Muscle of back (tissue), 3 donors: ENCODE measurements at regions not wholly inside any gene's neighbourhood (a gene's known extent, or its start where the extent isn't known, plus 50 kb on each side); places are given as distances from the start of the nearest gene placed in this dataset.
A peak's percentile ranks its signal among the peaks of the same experiment; 100 is the strongest.

Experiments used
- DNase-seq, 3 donors: peaks; one replicate each; pipeline versions ENCODE4 v3.0.0 to v3.0.0-alpha.2; 2013

DNA sequence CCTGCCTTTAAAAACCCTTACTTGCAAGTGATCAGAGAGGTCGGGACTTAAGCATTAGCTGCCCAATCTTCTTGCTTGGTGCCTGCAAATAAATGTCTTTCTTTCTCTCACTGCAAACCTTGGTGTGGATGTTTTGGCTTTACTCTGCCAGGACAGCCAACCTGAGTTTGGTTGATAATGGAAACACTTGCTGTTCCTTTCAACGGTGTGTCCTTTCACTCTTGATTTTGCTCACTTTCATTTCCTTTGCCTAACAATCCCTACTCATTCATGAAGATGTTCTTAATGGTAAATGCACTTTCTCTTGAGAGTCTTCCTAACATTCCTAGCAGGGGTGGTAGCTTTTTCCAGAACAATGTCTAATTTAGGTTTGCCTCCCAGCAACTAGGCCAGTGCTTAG lies 366.2 kb downstream of the HRH4 start:
- DNase-seq, result no peak

DNA sequence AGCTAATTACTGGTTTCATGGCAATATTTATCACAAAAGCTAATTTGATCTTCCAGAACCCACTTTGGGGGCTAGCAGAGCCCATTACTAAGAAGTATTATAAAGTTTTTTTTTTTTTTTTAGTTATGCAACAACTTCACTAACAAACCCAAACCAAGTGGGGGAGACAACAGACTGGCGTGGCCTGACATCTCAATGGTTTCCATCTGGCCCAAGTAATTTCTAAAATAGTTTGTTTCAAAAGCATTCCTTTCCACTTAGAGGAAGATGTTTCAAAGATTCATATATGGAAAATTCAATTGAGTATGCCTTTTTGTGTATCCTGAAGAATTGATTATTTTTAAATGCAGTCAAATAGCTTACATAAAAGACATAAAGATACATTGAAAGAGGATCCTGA lies 367.1 kb downstream of the HRH4 start:
- DNase-seq, result peak; percentile 13 to 66 (median 43)

DNA sequence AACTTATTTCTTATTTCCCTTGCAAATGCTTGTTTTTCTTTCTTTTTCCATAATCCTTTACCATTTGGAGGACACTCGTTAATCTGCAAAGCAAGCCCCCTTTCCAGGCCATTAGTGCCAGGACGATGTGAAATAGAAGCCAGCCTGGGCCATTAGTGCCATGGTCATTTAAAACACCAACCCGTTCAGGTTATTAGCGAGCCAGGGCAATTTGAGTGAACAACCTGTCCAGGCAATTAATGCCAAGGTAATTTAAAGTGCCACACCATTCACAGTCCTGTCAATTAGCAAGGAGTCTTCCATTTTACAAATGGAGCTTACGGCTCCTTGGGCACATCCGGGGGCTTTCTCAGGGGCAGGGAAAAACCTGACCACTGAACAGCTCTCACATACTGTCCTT lies 370.6 kb downstream of the HRH4 start:
- no peak for DNase-seq

DNA sequence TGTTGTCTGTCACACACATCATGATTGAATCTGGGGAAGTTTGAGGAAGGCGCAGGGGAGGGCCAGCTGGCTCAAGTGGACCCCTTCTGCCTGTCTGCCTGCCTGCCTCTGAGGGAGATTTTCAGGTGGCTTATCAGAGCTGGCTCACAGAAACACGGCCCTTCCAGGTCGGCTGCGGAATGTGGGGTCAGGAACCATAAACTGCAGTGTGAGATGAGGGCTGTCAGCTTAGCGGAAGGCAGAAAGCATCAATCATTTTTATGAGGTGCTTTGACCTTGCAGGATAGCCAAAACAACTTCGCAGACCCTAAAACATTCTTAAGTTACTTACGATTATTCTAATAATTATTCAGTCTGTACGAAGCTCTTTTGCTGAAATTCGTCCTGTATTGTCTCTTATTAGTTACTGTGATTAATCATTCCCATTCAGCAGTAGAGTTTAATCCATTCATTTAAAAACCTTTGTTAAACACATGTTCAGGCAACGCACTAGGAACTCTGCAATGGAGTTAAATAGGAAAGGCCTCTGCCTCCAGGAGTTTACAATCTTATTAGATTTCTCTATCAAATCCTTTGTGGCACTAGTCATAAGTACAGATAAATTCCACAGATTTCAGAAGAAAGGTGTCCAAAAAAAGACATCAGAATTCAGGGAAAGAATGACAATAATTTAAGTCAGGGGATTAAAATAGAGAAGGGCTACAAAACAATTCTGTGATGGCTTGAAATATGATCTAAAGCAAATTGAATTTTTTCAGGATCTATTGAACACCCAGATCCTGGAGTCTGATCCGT lies 371.6 kb downstream of the HRH4 start:
- no peak for DNase-seq

DNA sequence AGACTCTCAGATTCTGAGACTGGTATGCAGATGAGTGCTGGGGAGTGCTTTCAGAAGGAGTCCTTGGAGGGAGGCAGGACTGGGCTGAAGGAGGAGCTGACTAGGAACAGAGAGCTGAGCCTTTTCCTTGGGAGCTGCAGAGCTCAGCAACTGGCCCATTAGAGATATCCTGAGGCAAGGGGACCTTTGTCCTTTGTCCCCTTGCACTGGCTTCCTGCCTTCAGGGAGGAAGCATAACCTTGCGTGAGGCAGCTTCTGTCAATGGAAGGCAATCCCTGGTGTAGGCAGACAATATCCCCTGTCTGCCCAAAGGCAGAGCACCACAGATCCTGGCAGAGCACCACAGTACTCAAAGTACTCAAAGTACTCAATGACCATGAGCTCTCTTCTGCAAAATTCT lies 375.3 kb downstream of the HRH4 start:
- DNase-seq, result no peak

DNA sequence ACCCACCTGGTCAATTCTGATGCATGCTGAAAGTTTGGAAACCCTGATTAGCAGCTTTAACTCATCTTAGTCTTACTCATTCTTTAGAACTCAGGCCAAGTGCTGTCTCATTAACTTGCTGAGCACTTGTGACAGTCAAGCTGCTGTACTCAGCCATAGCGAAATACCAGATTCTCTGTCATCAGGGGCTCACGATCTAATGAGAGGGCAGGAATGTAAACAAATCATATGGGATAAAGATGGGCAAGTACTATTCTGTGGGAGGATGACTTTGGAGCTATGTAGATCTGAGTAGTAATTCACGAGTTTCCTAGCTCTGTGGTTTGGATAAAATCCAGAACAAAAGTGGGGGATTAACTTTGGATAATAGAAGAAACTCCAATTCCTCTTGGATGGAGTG lies 376.6 kb downstream of the HRH4 start:
- peak in 2 of 3 donors; percentile 37 to 92 for DNase-seq

DNA sequence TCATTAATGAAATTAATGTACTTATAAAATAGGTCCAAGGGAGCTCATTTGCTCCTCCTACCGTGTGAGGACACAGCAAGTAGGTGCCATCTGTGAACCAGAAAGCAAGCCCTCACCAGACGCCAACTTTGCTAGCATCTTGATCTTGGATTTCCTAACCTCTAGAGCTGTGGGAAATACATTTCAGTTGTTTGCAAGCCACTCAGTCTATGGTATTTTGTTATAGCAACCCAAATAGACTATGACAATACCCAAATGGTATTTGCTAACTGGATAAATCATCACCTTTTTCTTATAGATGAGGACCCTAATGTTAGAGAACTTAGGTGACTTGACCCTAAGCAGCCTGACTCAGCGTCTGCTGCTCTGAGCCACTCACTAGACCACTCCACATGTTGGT lies 379.6 kb downstream of the HRH4 start:
- peak in 1 of 3 donors; percentile 5 for DNase-seq

DNA sequence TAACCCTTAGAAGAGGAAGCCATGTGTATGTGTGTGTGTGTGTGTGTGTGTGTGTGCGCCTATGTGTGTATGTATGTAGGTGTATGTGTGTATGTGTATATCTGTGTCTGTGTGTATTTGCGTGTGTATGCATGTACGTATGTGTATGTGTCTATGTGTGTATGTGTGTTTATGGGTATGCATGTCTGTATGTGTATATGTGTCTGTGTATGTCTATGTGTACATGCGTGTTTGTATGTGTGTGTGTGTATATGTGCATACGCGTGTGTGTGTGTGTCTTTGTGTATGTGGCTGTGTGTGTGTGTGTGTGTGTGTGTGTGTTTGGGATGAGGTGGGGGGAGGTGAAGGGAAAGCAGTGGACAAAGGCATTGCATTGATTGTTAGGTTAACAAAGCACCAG lies 380.2 kb downstream of the HRH4 start:
- DNase-seq, result no peak

DNA sequence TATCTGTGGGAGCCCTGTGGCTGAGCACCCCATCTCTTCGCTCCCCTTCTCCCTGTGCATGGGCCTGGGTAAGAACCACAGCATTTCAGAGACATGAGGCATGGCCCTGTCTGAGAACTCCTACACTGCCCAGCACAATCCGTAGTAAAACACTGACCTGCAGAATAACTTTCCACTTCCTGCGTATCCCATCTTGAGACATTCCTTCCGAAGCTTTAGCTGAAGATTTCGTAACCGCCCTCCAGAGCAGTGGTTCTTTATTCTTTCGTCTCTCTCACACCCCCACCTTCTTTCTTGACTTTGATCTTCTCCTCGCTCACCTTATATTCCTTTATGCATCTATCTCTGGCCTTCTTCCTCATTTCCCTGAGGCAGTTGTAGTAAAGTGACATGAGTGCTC lies 381.1 kb downstream of the HRH4 start:
- no peak for DNase-seq

DNA sequence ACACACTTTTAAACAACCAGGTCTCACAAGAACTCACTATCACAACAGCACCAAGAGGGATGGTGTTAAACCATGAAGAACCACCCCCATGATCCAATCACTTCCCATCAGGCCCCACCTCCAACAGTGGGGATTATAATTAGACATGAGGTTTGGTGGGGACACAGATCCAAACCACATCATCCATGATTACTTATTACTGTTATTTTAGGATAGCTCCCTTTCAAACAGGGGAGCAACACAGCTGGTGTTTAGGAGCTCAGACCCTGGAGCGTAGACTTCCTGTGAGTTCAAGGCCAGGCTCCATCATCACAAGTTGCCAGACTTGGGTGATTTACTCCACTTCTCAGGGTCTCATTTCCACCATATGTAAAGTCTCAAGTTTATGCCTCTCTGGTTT lies 382.7 kb downstream of the HRH4 start:
- no peak for DNase-seq

DNA sequence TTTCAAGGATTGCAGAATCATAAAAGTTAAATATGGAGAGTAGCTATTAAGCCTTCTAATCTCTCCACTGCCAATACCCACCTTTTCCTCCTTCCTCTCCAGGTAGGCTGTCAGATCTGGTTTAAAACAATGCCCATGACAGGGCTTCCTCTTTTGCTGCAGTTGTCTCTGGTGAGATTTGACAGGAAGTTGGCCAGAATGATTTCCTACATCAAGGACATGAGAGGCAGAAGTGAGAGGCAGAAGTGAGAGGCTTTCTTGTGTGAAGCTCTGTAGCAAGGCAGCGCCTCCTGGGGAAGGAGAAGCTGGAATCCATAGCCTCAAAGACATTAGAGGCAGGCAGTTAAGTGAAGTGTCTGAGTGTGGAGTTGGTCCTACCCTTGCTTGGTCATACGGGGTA lies 385.7 kb downstream of the HRH4 start:
- DNase-seq, result no peak

DNA sequence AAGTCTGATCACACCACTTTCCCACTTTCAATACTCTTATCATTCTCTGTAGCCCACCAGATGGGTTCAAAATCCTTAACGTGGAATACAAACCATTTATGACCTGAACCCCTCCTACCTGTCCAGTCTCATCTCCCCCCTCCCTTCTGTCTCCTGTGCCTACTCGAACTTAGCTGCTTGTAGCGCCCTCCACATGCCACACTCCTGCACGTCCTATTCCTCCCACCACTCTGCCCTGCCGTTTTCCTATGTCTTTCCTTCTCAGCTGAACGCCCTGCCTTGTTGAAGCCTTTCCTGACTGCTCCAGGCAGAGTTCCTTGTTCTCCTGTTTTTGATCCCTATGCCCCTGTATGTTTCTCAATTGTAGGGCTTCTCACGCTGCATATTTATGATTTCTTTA lies 390.1 kb downstream of the HRH4 start:
- DNase-seq, result no peak

DNA sequence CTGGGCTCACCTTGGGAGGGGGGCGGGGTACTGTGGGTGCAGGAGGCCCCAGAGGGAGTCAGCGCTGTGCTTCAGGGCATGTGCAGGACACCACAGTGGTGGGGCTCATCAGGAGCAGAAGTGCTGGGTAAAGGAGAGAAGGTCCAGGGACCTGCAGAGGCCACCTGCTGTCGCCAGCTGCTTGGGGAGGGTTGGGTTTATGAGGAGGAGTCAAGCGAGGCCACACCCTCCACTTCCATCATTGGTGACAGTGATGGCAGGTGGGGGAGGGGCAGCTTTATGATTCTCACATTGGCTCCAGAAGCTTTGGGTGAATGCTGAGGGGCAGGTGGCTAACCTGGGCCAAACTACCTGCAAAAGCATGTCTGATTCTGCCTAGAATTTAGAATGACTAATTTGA lies 392.6 kb downstream of the HRH4 start:
- no peak for DNase-seq

DNA sequence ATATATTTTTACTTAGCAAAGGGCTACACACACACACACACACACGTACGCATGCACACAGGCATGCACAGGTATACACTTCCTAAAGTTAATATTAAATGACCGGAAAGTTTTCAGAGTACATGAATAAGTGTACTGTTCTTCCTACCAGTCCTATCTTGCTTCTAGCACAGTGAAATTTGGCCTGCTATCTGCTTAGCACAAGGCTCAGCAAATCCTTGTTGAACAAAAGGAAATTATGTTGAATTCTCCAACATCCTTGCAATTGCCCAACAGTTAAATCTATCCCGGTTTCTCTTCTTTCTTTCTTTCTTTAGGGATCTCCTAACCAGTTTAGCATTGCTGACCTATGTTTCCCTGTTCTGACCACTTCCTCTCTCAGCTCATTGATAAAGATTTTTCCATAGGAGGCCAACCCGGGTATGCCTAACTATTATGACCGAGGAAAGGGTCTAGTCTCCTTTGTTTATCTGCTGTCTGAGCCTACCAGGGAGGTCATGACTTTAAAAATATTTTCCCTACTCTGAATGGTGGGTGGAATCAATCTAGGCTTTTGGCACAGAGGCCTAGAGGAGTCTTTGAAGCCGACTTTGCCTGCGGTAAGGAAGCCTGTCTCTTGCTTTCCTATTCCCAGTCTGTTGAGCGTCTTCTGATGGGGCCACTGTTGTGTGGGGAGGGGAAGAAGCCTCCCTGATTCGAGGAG lies 400.7 kb downstream of the HRH4 start:
- DNase-seq, result peak in 1 of 3 donors; percentile 16

DNA sequence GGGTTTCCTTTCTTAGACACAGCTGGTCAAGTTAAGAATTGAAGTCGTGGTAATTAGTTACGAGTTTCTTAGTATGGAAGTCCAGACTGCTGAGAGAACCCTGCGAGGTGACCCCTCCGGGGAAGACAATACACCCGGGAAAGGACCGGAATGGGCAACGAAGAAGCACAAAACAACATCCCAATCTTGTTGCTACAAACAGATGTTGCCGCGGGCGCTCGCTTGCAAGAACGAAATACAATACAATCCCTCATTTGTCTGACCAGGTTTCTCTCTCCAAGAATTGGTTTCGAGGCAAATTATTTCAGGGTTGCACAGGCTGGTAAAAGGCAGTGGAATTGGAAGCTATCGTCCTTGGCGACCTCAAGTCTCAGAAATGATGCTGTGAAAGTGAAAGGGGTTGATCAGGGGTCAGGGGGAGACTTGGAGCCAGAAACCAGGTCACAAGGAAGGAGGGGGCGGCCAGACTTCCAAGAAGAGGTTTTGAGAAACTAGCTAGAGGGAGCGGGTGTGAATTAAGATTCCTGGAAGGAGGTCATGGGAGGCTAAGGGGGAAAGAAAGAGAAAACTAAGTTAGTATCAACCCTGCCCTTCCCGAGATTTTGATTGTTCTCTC lies 401.9 kb downstream of the HRH4 start:
- DNase-seq, result peak in 1 of 3 donors; percentile 58

DNA sequence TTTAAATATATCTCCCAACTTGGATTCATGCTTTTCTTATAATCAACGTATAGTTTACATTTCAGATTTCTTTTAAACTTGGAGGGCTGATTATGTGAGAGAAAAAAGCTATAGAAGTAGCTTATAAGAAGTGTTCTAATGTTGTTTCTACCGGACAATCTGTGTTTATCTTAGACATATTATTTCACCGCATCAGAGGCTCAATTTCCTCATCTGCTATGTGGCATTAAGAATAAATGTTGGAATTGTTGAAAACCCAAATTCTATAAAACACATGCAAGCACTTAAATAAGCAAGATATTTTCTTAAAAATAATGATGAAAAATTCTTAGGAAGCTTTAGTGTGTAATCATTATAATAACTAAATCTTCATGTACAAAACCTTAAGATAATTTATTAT lies 407.9 kb downstream of the HRH4 start:
- no peak for DNase-seq

DNA sequence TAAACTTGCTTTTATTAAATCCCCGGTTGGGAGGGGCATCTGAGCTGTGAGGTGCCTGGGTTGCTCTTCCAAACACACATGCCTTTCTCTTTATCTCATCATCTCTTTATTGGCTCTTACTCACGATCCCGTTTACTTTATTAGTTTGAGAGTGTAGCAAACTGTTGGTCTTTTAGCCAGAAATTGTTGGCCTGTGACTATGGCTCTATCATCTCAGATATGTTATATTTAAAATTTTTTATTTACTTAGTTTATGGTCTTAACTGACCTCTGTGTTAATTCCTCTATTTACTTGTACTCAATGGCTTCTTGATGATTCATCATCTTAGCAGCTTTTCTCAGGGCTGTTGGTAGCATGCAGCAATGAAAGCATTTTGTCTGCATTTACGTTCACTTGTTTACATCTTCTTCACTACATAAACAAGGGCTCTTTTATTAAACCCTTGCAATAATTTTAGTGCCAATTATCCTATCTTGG lies 408.4 kb downstream of the HRH4 start:
- DNase-seq, result peak in 1 of 3 donors; percentile 50

DNA sequence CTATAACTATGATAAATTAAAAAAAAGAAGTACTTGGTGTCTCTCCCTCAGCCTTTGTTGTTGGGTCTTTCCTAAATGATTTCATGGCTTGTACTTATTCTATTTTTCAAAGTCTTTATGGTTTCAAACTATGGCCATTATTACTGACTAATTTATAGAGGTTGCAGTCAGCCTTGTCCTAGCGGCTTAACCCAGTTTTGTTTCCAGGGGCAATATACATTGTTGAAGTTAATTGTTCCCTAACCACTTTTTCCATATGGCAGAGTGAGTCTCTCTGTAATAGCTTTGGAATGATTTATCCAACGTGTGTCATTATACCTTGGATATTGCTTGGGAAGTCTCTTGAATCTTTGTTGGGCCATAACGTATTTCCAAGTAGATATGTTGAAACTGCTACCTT lies 408.8 kb downstream of the HRH4 start:
- DNase-seq, result peak in 1 of 3 donors; percentile 7

DNA sequence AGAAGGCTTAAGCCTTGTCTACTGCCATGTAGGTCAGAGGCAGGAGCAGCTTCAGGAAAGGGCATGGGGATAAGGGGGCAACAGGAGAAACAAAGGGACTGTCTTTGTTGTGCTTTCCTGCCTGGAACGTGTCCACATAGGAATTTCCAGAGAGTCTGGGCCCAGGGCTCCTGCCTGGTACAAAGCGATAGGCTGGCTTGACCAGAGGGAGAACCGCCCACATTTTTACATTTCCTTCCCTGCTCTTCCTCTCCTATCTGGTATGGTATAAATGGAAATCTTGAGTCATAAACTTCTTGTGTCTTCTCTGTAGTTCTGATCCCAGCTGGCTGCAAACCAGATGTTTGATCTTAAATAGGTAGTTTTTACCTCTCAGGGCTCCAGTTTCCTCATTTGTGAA lies 414.8 kb downstream of the HRH4 start:
- DNase-seq, result no peak

DNA sequence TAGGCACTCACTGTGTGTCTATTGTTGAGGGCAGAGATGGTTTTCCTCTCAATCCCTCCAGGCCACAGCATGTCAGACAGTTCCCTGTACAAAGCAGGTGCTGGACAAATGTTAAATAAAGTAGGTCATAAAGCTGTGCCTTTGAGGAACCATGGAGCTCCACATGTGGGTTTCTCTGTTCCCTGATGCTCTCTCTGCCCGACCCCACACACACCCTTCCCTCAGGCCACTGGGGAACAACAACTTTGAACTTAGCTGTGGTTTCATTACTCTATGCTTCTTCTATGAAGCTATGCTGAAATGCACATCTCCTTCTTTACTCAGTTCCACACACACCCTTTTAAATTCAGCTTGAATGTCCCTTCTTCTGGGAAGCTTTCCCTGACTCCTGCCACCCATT lies 415.3 kb downstream of the HRH4 start:
- no peak for DNase-seq

DNA sequence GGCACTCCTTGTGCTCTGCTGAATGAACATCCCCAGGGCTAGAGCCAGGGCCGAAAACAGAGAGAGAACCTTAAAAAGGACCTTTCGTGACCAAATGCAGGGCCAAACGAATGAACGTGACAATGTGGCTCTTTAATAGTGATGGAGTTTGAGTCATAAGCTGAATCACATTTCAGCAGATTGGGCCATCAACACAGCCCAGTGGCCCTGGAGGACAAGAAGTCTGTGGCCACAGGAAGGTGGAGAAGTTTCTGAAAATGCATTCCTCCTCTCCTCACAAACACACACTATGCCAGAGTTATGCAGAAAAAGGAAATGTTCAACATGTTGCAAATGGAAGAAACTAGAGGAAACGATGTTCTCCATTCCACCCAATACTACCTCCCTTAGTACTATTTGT lies 415.8 kb downstream of the HRH4 start:
- no peak for DNase-seq

DNA sequence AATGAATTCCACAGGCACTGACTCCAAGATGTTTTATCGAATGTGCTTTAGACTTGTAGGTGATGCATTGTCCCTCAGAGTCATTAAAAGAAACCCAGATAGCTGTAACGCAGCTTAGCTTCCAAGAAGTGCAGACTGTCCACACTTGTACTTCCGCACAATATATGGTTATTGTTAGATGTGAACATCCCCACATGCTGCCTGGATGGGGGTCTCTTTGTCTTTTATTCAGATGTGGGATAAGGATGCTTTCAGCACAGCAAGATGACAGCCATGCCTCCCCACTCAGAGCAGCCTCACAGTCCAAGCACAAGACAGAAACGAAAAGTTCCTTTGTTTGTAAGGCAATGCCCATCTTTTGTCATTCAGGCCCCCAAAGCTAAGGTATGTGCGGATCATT lies 416.6 kb downstream of the HRH4 start:
- peak in 1 of 3 donors; percentile 32 for DNase-seq

DNA sequence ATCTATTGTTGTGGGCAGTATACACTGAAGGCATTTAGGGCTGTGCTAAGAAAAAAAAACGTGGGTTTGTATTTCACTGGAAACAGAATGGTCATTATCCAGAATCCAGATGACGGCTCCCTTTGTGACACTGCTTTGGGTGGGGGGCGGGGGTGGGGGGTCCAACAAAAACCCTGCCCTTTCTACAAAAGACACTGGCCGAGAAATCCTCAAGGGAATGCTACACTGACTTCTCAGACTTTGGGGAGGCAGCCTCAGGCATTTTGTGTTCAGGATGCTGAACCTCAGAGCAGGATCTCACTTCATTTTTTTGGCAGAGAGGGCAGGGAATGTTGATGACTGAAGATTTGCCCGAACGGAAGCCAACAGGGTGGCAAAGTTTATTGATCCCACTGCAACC lies 417.1 kb downstream of the HRH4 start:
- no peak for DNase-seq
